ENCODE measurements at regions not wholly inside any gene's neighbourhood (a gene's known extent, or its start where the extent isn't known, plus 50 kb on each side); places are given as distances from the start of the nearest gene placed in this dataset.
"Not testable (repeated sequence)": the region's sequence is repeated elsewhere in the genome, so short reads cannot be mapped to it uniquely, and the experiment has no call there.

- TF ChIP-seq CTCF (IDR thresholded peaks at IDR 0.05; ENCODE audit: insufficient read depth, low read length) = no peak
- DNase-seq (ENCODE audit: low read depth) = no peak
- H3K4me3 ChIP-seq (ENCODE audit: low read depth, low read length) = no peak overlapping the region
Measured at GRCh38 chr3:81349816-81350340, 411.6 kb downstream of the GBE1 start.

GRCh38 chr3:81339040-81339845 is 422.2 kb downstream of the GBE1 start:
- TF ChIP-seq CTCF (IDR thresholded peaks at IDR 0.05; ENCODE audit: insufficient read depth, low read length) = peak; percentile 70
- no peak overlapping the region for H3K4me3 ChIP-seq (ENCODE audit: low read depth, low read length)
- peak; percentile 25 for DNase-seq (ENCODE audit: low read depth)

- H3K4me3 ChIP-seq (ENCODE audit: low read depth, low read length) = no peak overlapping the region
- DNase-seq (ENCODE audit: low read depth) = no peak
- no peak for TF ChIP-seq CTCF (IDR thresholded peaks at IDR 0.05; ENCODE audit: insufficient read depth, low read length)
Measured at GRCh38 chr3:81336470-81336869, 425.0 kb downstream of the GBE1 start.

GRCh38 chr3:81329835-81330234 is 431.6 kb downstream of the GBE1 start:
- not testable (repeated sequence) for DNase-seq (ENCODE audit: low read depth)

GRCh38 chr3:81326245-81326644 is 435.2 kb downstream of the GBE1 start:
- DNase-seq (ENCODE audit: low read depth) = no peak
- no peak for TF ChIP-seq CTCF (IDR thresholded peaks at IDR 0.05; ENCODE audit: insufficient read depth, low read length)
- no peak overlapping the region for H3K4me3 ChIP-seq (ENCODE audit: low read depth, low read length)

More at GRCh38 chr3:81329835-81330234, 431.6 kb downstream of the GBE1 start:
- H3K4me3 ChIP-seq (ENCODE audit: low read depth, low read length) = not testable (repeated sequence)

- no peak overlapping the region for H3K4me3 ChIP-seq (ENCODE audit: low read depth, low read length)
- DNase-seq (ENCODE audit: low read depth) = no peak
Measured at GRCh38 chr3:81320862-81321261, 440.6 kb downstream of the GBE1 start.

More at GRCh38 chr3:81320862-81321261, 440.6 kb downstream of the GBE1 start:
- TF ChIP-seq CTCF (IDR thresholded peaks at IDR 0.05; ENCODE audit: insufficient read depth, low read length) = no peak
